HG03565 (cell line): ENCODE measurements at regions not wholly inside any gene's neighbourhood (a gene's known extent, or its start where the extent isn't known, plus 50 kb on each side); places are given as distances from the start of the nearest gene placed in this dataset.

Source experiments
- ATAC-seq: cut with Tn5 transposase; IDR thresholded peaks from one replicate; pipeline ENCODE4 v1.9.1; 2021; ENCODE audit warnings: mild to moderate bottlenecking, moderate library complexity; ENCODE audit not compliant: unreplicated experiment

DNA sequence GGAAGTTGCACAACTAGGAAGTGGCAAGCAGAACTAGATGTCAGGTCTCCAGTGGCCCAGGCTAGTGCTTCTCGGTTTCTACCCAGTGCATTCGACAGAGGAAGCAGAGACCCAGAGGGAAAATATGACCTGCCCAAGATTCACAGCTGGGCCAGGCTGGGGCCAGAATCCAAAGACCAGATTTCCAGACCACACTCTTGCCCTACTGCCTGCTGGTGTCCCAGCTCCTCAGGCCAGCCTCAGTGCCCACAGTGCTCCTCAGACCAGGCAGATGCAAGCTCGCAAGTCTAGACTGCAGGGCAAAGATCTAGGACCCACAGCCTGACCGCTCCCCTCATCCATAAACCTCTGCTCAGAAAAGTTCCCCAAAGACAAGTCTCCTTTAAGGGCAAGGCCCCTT lies 262.6 kb downstream of the BUD13 start:
- ATAC-seq: no peak

DNA sequence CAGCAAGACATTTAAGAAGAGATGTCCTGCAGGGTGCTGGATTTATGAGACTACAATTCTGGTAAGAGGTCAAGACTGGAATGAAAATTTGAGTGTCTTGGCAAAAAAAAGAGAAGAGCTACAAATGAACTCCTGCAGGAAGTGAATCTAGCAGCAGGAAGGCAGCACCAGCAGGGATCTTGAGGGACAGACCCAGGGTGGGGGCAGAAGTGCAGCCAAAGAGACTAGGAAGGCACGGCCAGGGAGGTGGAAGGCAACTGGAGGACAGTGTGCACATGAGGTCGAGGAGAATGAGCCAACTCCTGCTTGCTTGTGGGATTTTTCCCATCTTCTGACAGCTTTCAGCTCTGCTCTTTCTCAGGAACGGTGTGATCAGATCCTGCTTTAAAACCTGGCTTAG lies 263.2 kb downstream of the BUD13 start:
- ATAC-seq: no peak

DNA sequence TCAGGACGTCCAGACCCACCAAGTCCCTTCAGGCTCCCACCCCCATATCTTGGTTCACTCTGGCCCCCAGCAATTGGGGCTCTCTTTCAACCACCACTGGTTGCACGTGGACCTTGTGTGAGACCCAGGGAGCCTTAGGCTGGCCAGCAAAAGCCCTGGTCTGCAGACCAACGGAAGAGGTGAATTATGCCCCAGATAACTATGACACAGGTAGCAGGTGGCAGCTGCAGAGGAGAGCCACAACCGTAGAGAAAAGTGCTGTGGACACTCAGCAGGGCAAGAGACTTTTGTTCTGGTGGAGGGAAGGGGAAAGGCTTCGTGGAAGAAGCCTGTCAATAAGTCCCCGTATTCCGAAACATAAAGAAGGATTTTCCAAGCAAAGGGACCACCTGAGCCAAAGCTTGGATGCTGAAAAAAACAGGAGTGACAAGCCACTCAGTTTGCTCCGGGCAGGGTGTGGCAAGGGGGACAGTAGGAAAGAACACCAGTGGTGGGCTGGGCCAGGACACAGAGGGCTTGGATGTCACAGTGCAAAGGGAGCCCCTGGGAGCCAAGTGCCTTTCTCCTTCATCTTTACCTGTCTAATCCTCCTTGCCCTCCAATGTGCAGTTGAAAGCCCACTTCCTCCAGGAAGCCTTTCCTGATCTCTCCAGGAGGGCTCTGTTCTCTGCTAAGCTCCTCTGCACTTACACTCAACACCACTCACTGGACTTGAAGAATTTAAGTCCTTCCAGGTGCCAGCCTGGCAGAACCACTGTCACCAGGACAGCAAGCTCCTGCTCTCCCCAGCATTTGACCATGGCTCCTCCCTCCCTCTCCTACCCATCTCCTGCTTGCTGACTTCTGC lies 264.7 kb downstream of the BUD13 start:
- no peak for ATAC-seq

DNA sequence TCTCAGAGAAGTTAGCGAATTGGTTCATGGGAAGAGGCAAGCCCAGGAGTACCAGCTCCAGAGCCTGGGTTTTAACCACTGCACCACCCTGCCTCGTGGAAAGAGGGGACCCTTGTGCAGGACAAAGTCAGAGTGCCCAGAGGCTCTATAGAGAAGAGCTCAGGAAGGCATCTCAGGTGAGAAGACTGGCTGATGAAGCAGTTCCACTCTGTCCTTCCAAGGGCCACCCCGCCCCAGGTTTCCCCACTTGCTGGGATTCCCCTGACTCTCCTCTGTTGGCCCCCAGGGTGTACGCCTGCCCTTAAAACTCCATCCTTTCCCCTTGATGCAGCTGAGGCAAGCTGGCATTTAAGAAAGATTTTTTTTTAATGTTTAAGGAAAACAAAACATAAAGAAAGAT lies 265.8 kb downstream of the BUD13 start:
- no peak for ATAC-seq

DNA sequence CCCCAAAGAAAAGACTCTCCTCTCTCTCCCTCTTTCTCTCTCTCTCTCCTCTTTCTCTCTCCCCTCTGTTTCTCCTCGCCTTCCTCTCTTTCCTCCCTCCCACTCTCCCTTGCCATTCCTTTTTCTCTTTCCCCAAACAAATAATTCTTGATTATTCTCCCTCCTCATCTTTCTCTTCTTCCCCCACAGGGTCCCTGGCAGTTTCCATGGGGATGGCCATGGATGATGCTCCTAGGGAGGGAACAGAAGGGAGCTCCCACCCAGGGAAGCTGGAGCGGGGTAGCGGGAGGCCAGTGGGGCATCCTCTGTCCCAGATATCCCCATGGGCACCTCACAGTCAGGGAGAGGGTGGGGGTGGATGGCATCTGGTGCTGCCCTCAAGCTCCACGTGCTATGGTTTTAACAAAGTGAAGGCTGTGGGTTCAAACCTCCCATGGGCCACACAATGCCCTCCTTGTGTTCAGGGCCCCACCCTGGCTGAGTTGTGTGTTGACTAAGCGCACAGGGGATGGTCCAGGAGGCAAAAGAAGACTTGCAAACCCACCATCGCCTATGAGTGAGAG lies 266.4 kb downstream of the BUD13 start:
- no peak for ATAC-seq

DNA sequence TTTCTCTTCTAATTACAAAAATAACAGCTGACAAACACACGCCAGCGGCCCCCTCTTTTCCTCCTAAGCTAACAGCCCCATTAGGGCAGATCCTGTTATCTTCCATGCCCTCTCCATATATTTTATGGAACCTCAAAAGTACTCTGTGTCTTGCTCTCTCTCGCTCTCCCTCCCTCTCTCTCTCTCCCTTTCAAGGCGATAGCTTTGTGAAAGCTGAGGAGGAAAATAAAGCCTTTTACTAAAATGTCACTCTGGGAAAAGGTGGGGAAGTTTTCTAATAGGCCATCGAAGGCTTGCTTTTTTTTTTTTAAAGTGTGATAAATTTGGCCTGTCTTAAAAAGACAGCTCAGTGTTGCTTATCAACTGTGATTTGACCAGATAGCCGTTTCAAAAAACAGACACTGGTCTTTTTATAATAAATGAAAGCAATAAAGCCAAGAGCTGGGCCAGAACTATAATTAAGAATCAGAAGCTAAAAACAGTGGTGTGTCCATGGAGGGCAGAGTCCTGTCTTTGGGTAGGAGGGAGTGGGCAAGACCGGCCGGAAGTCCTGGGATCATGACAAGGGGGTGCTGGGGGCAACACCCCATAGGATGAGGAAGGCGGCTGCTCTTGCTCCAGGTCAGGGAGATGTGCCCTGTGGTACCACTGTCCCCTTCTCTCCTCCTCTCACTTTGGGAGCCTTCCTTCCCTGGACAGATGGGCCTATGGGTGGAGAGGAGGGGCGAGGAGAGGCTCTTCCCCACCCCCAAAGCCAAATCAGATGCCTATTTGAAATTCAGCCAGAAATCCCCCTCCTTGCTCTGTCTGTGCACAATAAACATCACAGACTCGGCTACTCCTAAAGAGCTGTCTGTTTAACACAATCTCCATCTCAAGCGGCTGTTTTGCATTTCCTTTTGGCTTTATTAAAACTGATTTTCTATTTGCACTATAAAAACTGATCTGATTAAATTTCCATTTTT lies 267.2 kb downstream of the BUD13 start:
- ATAC-seq: no peak

DNA sequence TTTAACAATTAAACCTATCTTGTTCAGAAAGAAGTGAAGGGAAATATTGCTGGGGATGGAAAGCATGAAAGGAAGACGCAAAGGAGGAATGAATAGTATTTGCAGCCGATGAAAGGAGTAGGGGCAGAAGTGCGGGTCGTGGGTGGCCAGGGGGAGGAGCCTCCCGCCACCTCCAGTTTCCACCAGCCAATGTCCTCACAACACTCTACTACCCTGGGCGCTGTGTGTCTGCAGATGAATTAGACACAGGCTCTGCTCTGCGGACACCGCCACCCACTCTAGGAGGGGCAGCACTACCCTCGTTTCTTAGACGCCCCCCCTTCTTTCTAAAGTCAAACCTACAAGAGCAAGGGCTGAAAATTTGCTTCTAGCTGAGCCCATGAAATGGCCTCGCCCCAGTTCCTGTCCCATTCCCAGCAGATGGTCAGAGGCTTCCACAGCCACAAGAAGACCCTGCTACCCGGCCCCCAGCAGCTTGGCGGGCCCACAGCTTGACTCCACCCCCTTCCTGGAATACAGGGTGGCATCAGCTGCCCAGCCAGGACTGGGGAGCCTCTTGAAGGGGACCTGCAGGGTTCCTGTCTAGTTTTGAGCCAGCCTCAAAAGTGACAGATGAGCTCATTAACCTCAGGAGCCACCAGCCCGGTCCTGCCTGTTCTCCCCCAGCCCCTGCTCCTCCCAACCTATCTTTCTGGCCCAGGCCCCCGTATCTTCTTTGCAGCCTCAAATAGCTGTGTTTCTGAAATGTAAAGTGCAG lies 268.1 kb downstream of the BUD13 start:
- ATAC-seq: no peak

DNA sequence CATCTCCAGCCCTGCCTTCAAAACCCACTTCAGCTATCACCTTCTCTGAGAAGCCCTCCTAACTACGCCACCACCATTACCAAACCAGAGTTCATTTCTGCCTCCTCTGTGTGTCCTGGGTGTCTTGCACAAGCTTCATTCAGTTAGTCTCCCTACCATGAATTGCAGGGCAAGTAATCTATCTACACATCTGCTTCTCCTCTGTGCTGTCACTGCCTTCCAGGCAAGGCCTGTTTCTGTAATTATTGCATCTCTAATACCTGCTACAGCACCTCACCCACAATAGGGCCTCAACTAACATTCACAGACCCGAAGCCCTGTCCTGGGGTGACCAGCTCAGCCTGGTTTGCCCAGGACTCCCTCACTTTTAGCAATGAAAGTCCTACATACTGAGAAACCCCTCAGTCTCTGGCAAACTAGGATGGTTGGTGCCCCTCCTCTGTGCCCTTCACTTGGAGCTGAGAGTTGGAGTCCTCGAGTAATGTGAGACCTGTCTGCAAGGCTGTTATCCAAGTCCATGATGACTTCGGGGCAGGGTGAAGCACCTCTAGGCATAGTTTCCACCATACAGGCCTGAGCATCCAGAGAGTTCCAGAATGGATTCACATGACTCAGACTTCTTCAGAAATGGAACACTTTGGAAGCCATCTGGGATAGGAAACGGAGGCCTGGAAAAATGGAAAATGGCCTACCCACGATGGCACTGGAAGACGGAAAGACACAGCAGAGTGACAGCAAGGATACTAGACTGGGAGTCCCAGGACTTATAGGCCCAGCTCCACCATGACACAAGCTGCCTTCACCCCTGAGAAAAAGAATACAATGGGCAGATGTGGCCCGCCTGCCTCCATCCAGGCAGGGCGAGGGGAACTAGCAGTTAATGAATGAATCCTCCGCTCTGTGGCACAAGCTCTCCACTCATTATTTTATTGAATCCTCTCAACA lies 269.3 kb downstream of the BUD13 start:
- no peak for ATAC-seq

DNA sequence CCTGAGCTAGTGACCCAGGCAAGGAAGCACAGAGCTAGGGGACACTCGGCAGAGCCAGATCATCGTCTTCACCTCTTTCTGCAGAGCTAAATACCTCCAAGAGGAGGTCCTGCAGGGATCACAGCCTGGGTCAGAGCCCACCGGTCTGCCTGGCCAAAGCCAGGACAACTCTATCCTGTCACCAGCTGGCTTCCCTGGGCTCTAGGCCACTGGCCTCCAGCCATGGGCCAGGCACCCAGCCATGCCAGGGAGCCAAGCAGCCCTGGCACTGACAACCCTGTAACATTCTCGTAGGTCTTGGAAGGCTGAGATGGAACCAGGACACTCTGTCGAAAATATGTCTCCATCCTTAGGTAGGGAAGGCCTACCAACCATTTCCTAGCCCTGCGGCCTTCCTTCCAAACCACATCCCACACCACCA lies 270.1 kb downstream of the BUD13 start:
- no peak for ATAC-seq

DNA sequence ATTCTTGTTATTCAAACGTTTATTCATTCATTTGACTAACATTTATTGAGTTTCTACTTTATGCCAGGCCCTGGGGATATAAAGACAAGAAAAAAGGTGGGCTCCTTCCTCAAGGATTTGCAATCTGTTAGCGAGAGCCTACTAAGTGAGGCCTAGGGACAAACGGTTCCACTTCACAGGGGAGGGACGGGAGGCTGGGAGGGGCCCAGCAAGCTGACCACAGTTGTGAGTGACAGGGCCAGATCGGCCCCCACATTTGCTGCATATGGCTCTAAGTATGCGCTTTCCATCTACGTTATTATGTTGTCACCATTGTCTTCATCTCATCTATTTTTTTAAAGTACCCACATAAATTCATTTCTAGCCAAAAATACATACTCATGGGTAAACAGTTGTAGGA lies 271.1 kb downstream of the BUD13 start:
- ATAC-seq: no peak

DNA sequence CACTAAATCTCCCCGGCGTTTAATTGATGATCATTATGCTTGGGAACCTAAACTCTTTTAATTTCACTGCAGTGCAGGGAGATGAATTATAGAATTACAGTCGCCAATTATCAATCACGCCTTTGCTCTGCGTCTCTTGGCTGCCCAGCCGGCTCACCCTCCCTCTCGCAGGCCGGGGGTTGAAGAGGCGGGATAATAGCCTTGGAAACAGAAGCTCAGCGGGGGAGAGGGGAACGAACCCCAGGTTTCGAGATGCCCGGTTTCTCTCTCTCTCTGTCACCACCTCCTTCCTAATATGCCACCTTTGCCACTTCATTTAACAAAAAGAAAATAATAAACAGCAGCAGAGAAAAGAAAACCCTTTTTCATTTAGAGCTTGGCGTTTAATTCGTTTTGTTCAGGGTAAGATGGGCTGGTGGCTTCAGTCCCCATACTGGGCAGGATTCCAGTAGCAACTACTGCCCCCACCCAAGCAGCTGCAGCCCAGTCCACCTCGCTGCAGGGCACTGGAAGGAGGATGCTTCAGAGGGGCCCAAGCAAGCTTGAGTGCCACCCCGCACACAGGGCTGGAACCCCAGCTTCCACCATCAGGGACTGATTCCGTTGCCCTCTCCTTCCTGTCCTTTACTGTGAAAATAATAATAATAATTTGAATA lies 271.7 kb downstream of the BUD13 start:
- ATAC-seq: no peak

DNA sequence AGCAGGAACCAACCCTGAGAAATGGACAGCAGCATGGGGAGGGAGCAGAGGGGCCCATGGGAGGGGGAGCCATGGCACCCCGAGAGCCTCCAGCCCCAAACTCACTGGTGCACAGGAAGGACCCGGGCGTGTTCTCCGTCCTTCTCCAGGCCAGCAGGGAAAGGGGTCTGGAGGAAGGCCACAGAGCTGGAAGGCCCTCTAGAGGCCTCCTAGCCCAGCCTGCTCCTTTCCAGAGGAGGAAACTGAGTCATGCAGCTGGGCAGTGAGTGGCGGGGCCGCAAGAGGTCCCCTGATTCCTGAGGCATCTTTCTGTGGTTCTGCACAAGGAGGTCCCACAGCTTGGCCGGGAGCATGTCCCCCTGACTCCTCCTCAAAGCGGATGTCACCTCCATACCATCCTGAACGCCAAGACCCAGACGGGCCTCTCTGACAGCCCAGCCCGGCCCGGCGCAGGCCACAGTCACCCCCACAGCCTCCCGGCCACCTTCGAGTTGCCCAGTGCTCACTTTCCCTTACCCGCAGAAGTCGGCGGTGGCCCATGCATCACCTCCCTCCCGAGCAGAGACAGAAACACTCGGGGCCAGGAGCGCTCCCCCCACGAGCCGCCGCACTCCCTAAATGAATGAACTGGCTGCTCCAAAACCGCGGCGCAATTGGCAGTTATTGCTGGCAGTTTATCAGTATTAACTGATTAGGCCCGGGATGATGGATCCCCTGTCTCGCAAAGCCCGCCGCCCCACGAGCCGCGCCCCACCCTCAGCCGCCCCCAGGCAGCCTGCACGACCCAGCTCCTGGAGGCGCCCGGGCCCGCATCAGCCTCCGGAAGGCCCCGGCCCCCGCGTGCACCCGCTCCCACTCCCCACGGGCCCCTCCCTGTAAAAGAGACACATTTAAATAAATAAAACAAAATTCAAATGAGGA lies 272.5 kb downstream of the BUD13 start:
- no peak for ATAC-seq

DNA sequence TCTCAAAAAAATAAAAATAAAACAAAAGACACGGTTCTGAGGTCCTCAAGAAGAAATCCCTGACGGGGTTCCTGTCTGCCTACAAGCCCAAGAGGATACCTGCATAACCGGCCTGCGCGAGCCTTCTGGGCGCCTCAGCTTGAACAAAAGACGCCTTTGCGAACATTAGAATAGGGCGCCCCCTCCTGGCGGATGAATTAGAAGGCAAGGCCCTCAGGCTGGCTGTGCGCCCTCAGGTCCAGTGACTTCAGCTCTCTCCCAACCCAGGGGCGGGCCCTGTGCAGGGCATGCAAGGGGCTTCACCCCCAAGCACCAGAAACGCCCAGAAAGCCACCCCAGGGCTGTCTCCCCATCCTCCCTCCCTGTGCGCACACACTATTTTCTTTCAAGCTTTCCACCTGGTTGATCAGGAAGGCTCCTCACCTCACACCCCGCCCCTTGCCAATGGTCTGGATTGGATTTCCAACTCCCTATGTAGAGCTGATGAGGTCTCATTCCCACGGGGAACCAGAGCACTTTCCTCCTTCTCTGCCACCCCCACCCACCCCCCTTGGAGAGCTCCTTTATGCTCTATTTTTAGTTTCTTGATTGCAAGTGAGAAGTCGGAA lies 273.3 kb downstream of the BUD13 start:
- ATAC-seq: no peak

DNA sequence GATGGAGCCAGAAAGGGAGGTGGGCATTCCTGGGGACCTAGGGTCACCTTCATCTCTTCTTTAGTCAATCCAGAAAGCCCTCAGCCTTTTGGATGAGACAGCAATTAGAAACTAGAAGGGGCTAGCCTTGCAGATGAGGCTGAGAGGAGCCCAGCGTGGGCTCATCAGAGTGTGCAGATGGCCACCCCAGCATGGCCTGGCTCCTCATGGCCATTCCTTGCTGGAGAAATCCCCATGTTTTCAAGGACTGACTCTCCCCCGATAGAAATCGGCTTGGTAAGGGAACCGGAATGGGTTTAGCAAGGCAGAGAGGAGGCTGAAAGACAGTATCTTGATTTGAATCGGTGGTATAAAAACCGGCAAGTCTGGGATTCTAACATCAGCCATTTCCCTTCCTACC lies 274.6 kb downstream of the BUD13 start:
- ATAC-seq: no peak

DNA sequence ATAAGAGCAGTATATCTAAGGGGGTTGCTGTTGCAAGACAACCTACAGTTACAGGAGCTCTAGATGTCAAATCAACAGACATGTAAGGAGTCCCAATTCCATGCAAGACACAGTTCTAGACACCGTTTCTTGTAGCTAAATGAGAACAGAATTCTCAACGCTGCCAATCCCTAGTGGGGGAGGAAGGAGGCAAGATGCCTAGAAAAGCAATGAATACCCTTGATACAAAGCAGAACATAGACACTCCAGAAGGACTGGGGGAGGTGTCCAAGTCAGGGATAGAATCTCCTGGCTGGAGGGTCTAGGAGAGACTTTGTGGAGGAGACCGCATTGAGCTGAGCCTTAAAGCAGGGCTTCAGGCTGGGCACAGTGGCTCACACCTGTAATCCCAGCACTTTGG lies 280.2 kb downstream of the BUD13 start:
- no peak for ATAC-seq

DNA sequence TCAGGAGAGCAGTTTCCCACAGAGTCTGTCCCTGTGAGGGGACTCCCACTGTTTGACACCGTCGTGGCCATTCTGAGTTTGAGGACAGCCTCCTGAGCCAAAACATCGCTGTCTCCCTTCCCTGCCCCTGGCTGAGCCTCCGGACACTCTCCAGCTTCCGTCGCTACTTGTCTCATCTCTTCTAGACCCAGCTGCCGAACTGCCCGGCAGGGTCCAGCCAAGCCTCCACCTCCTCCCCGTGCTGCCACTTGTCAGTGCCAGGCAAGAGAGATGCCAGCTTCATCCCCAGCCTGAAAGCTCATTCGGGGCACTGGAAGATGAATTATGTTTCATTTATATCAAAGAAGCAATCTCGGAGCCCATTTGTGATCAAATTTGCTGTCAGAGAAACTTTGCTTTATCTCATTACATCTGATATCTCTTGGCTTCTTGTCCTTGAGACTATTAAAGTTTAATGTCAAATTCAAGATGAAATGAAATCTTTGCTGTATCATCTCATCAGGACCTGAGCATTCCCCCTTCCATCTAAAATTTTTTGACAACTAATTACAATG lies 283.9 kb downstream of the BUD13 start:
- ATAC-seq: no peak

DNA sequence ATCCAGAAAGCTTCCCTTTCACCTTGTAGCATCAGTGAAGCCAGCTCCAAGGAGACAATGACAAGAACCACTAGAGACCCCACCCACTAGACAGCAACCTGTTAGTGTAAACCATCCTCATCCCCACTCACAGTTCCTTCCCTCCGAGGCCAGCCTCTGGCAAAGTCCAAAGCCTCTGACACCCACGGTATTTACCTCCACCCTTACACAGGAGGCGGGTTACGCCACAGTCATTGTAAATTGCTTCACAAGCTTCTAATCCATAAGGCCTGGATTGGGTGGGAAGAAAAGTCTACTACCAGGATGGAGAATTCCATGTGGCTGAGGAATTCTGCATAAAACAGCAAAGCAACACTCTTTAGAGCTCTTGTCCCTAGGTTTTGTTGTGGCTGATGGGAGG lies 287.4 kb downstream of the BUD13 start:
- ATAC-seq: no peak
